CD8-positive, alpha-beta memory T cell (primary cell): ENCODE measurements at regions not wholly inside any gene's neighbourhood (a gene's known extent, or its start where the extent isn't known, plus 50 kb on each side); places are given as distances from the start of the nearest gene placed in this dataset.

Experiments used
- CTCF ChIA-PET: fragments of 350-600 bp; sonication (Branson Sonifier 250); formaldehyde crosslinking; loops from one replicate; lab custom pipeline; 2021; ENCODE audit warnings: antibody characterized with exemption; lab: Charles Lee
- POLR2A ChIA-PET: fragments of 350-600 bp; sonication (Branson Sonifier 250); formaldehyde crosslinking; loops from one replicate; lab custom pipeline; 2021; ENCODE audit warnings: antibody characterized with exemption; lab: Charles Lee
- DNase-seq, 5 donors: peaks; one replicate each; pipeline versions ENCODE4 v3.0.0 to v3.0.0-alpha.2; 2020 to 2022; ENCODE audit warnings: mixed read lengths in 1 of 5
- H3K27ac ChIP-seq: one replicate; pipeline ENCODE4 v1.7.0; 2013; ENCODE audit warnings: low read depth, mild to moderate bottlenecking, low read length, moderate library complexity
- H3K27me3 ChIP-seq: 2 replicates; pipeline ENCODE4 v1.7.0; 2013; ENCODE audit warnings: low read length, mild to moderate bottlenecking; ENCODE audit not compliant: insufficient read depth, poor library complexity, severe bottlenecking
- H3K36me3 ChIP-seq: 2 replicates; pipeline ENCODE4 v1.7.0; 2013; ENCODE audit warnings: mild to moderate bottlenecking, low read length, moderate library complexity; ENCODE audit not compliant: insufficient read depth
- H3K4me1 ChIP-seq: 2 replicates; pipeline ENCODE4 v1.7.0; 2013; ENCODE audit warnings: mild to moderate bottlenecking, low read length, moderate library complexity; ENCODE audit not compliant: insufficient read depth
- H3K4me3 ChIP-seq: 2 replicates; pipeline ENCODE4 v1.7.0; 2013; ENCODE audit warnings: mild to moderate bottlenecking, low read length
- H3K9me3 ChIP-seq: 2 replicates; pipeline ENCODE4 v1.7.0; 2013; ENCODE audit warnings: mild to moderate bottlenecking, low read length
- H3K27ac Mint-ChIP-seq, 8 donors: one replicate each; pipeline ENCODE4 v1.8.0; 2020 to 2021; ENCODE audit warnings: mixed read lengths in 8 of 8, mild to moderate bottlenecking in 6 of 8, inconsistent platforms in 3 of 8, moderate library complexity in 3 of 8
- H3K27me3 Mint-ChIP-seq, 2 donors: one replicate each; pipeline ENCODE4 v1.8.0; 2020 to 2021; ENCODE audit warnings: mixed read lengths in 2 of 2, mild to moderate bottlenecking in 1 of 2, moderate library complexity in 1 of 2
- H3K36me3 Mint-ChIP-seq, 3 donors: one replicate each; pipeline ENCODE4 v1.8.0; 2020 to 2021; ENCODE audit warnings: mixed read lengths in 3 of 3, inconsistent platforms in 1 of 3, mild to moderate bottlenecking in 1 of 3
- H3K4me1 Mint-ChIP-seq, 3 donors: one replicate each; pipeline ENCODE4 v1.8.0; 2020 to 2021; ENCODE audit warnings: mixed read lengths in 3 of 3, inconsistent platforms in 1 of 3, mild to moderate bottlenecking in 1 of 3
- H3K4me3 Mint-ChIP-seq, 7 donors: one replicate each; pipeline ENCODE4 v1.8.0; 2020 to 2021; ENCODE audit warnings: mixed read lengths in 7 of 7, mild to moderate bottlenecking in 6 of 7, moderate library complexity in 4 of 7, inconsistent platforms in 2 of 7
- H3K9me3 Mint-ChIP-seq, 5 donors: one replicate each; pipeline ENCODE4 v1.8.0; 2020 to 2022; ENCODE audit warnings: mixed read lengths in 5 of 5, mild to moderate bottlenecking in 3 of 5, moderate library complexity in 2 of 5, inconsistent platforms in 1 of 5

DNA sequence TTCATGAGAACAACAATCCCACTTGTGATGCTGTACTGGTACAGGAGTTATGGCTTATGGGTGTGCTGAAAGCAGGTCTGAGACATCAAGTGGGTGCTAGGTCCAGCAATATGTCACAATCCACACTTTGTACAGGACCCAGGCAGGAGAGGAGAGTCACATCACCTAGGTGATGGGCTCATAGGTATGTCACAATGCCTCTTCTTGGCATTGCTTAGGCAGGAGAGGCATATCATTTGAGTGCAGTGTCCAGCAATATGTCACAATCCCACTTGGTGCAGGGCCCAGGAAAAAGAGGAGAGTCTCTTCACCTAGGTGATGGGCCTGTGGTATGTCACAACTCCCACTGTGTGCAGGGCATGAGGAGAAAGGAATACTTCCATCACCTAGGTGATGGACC, 2110.0 kb downstream of the TP53TG3F start:
- peaks cover 12 to 58% (median 17%) of the 10 kb centered on the region in 5 donors for H3K9me3 Mint-ChIP-seq
- CTCF ChIA-PET: no interaction called here
- H3K9me3 ChIP-seq: peaks cover 4% of the 10 kb centered on the region

DNA sequence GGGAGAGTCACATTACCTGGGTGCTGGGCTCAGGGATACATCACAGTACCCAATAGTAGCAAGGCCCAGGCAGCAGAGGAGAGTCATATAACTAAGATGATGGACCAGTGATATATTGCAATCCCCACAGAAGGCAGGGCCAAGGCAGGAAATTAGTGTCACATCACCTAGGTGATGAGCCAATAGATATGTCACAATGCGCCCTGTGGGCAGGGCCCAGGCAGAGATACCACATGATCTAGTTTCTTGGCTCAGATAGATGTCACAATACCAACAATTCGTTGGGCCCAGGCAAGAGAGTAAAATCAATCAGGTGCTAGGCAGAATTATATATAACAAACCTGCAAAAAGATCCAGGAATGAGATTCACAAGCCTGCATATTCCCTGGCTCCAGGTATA, 2111.5 kb downstream of the TP53TG3F start:
- H3K9me3 ChIP-seq: peaks cover 4% of the 10 kb centered on the region
- POLR2A ChIA-PET: no interaction called here

More for the DNA sequence above, 2110.0 kb downstream of the TP53TG3F start:
- no peak overlapping the region for H3K4me3 Mint-ChIP-seq
- H3K36me3 Mint-ChIP-seq: no peaks in the 10 kb centered on the region
- Histone ChIP-seq H3K27ac (no peak overlapping the region), H3K4me3 (no peak overlapping the region), H3K27me3 (no peaks in the 10 kb centered on the region), H3K4me1 (no peaks in the 10 kb centered on the region), H3K36me3 (no peaks in the 10 kb centered on the region)
- no peak for DNase-seq
- no peak overlapping the region for H3K27ac Mint-ChIP-seq
- H3K4me1 Mint-ChIP-seq: no peaks in the 10 kb centered on the region
- peaks cover 0 to 3% of the 10 kb centered on the region in 2 donors for H3K27me3 Mint-ChIP-seq
- POLR2A ChIA-PET: no interaction called here

DNA sequence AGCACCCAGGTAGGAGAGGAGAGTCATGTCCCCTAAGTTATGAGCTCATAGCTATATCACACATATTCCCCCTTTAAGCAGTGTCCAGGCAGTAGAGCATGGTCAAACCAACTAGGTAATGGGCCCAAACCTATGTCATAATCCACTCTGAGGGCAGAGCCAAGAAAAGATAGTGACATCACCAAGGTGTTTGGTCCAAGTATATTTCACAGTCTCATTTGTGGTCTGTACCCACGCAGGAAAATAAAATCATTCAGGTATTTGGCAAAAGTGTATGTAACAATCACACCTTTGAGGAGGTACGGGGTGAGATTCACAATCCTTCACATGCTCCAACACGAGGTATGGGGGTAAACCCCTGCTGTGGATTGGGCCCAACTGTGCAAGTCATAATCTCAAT, 2112.8 kb downstream of the TP53TG3F start:
- peaks cover 11 to 55% (median 20%) of the 10 kb centered on the region in 5 donors for H3K9me3 Mint-ChIP-seq
- no peak for DNase-seq
- no peaks in the 10 kb centered on the region for H3K36me3 ChIP-seq
- POLR2A ChIA-PET: no interaction called here
- no peaks in the 10 kb centered on the region for H3K36me3 Mint-ChIP-seq
- no peak overlapping the region for H3K4me3 ChIP-seq
- CTCF ChIA-PET: no interaction called here
- H3K9me3 ChIP-seq: peaks cover 4% of the 10 kb centered on the region
- H3K27me3 ChIP-seq: no peaks in the 10 kb centered on the region
- H3K4me1 Mint-ChIP-seq: no peaks in the 10 kb centered on the region
- H3K27ac ChIP-seq: no peak overlapping the region
- H3K4me1 ChIP-seq: no peaks in the 10 kb centered on the region
- no peak overlapping the region for H3K27ac Mint-ChIP-seq
- no peak overlapping the region for H3K4me3 Mint-ChIP-seq
- no peaks in the 10 kb centered on the region for H3K27me3 Mint-ChIP-seq

More for the DNA sequence above, 2111.5 kb downstream of the TP53TG3F start:
- Mint-ChIP-seq H3K36me3 (no peaks in the 10 kb centered on the region), H3K9me3 (peaks cover 11 to 59% (median 17%) of the 10 kb centered on the region in 5 donors), H3K4me3 (no peak overlapping the region), H3K27ac (no peak overlapping the region), H3K27me3 (peaks cover 0 to 3% of the 10 kb centered on the region in 2 donors), H3K4me1 (no peaks in the 10 kb centered on the region)
- Histone ChIP-seq H3K4me3 (no peak overlapping the region), H3K4me1 (no peaks in the 10 kb centered on the region), H3K27ac (no peak overlapping the region), H3K27me3 (no peaks in the 10 kb centered on the region), H3K36me3 (no peaks in the 10 kb centered on the region)
- CTCF ChIA-PET: no interaction called here
- no peak for DNase-seq

DNA sequence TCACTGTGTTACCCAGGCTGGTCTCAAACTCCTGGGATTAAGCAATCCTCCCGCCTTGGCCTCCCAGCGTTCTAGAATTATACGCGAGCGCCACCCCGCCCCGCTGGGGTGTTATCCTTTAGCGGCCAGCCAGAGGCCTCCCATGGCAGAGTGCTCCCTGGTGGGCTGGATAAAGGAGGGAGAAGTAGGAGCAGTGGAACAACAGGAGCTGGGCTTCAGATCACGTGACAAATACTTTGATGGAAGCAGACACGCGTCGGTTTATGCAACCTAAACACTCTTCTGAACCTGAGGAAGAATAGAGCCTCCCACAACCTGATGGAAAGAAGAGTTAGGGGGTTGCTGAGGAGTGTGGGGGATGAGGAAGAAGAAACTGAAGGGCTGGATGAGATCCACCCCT, 2114.0 kb downstream of the TP53TG3F start:
- no peaks in the 10 kb centered on the region for H3K27me3 Mint-ChIP-seq
- ChIA-PET POLR2A (no interaction called here), CTCF (no interaction called here)
- no peak overlapping the region for H3K4me3 Mint-ChIP-seq
- H3K9me3 Mint-ChIP-seq: peaks cover 19 to 58% (median 25%) of the 10 kb centered on the region in 5 donors
- Histone ChIP-seq H3K36me3 (no peaks in the 10 kb centered on the region), H3K4me3 (no peak overlapping the region), H3K27me3 (no peaks in the 10 kb centered on the region), H3K9me3 (peaks cover 4% of the 10 kb centered on the region), H3K4me1 (no peaks in the 10 kb centered on the region), H3K27ac (no peak overlapping the region)
- no peak for DNase-seq
- no peaks in the 10 kb centered on the region for H3K4me1 Mint-ChIP-seq
- H3K27ac Mint-ChIP-seq: no peak overlapping the region
- no peaks in the 10 kb centered on the region for H3K36me3 Mint-ChIP-seq

DNA sequence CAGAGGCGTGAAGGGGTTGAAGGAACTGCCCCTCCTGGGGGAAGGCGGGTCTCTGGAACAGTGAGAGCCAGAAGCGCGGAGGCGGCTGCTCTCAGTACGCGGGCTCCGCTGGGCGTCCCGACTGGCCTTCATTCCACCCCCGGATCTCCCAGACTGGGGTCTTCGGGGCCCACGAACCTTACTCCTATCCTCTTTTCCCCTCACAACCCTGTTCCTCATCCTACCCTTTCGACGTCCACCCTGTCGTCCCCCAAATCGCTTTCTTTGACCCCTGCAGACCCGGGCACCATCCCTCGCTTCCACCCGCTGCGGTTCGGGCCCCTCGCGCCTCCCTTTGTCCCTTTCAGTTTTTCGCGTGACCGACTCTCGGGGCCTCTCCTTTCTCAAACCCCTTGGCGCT, 2114.6 kb downstream of the TP53TG3F start:
- Histone ChIP-seq H3K27ac (no peak overlapping the region), H3K9me3 (no peaks in the 10 kb centered on the region), H3K36me3 (no peaks in the 10 kb centered on the region), H3K4me3 (no peak overlapping the region), H3K4me1 (no peaks in the 10 kb centered on the region), H3K27me3 (no peaks in the 10 kb centered on the region)
- CTCF ChIA-PET: no interaction called here
- Mint-ChIP-seq H3K36me3 (no peaks in the 10 kb centered on the region), H3K4me3 (no peak overlapping the region), H3K27me3 (no peaks in the 10 kb centered on the region), H3K4me1 (no peaks in the 10 kb centered on the region), H3K9me3 (peaks cover 22 to 64% (median 26%) of the 10 kb centered on the region in 5 donors), H3K27ac (no peak overlapping the region)
- POLR2A ChIA-PET: no interaction called here
- DNase-seq: no peak

DNA sequence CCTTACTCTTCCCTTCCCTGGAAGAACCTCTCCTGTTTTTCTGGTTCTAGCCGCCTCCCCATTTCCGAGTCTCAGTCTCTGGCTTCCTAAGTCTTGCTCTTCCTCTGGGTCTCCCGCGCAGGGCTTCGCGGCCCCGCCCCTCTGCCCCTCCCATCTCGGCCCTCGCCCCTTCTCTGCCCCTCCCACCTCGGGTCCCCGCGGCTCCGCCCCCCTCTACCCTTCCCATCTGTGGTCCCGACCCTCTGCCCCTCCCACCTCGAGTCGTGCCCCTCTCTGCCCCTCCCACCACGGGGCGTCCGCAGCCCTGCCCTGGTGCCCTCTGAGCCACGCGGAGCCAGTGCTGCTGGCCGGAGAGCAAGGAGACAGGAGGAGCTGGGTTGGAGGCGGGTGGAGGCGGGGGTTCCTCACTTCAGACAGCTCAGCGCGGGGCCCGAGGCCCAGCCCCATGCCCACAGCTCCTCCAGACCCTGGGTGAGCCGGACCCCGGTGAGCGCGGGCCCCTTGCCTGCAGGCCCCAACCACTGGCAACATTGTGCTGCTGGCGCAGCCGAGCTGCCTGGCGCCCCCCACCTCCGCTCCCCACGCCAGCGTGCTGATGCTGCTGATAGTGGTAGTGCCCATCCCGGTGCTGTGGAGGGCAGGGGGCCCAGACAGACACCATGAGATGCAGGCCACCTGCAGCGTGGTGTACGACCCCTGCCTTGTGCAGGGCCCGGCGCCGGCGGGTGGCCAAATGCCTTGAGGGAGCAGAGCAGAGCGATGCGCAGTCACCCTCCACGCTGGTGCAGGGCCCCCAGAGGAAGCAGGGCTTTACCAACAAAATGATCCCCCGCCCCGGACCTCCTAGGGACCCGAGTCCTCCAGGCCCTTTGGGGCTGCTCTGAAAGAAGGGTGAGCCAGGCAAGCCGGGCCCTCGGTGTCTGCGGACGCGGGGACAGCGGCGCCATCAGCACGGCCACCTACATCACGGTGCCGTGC, 2115.3 kb downstream of the TP53TG3F start:
- Mint-ChIP-seq H3K36me3 (no peaks in the 10 kb centered on the region), H3K4me1 (no peaks in the 10 kb centered on the region), H3K27me3 (no peaks in the 10 kb centered on the region), H3K4me3 (no peak overlapping the region), H3K27ac (no peak overlapping the region), H3K9me3 (peaks cover 22 to 66% (median 26%) of the 10 kb centered on the region in 5 donors)
- Histone ChIP-seq H3K36me3 (no peaks in the 10 kb centered on the region), H3K4me1 (no peaks in the 10 kb centered on the region), H3K27ac (no peak overlapping the region), H3K9me3 (no peaks in the 10 kb centered on the region), H3K27me3 (no peaks in the 10 kb centered on the region), H3K4me3 (no peak overlapping the region)
- no peak for DNase-seq
- ChIA-PET POLR2A (no interaction called here), CTCF (no interaction called here)

DNA sequence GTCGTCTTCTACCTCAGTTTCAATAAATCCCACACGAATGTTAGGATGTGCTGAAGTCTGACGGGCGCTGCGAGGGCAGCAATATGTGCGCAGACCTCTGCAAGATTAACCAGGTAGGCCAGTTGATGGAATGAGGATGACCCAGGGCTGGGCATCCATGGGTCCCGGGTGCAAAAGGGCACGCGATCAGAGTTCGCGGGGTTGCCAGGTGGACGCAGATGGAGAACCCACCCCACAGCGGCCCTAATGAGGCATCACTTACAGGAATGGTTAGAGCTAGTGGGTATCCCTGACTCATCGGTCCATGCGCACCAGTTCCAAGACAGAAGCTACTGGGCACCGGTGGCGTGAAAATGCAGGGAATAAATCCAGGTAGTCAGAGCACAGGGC, 2116.0 kb downstream of the TP53TG3F start:
- Mint-ChIP-seq H3K27me3 (no peaks in the 10 kb centered on the region), H3K9me3 (peaks cover 22 to 72% (median 33%) of the 10 kb centered on the region in 5 donors), H3K4me3 (no peak overlapping the region), H3K36me3 (no peaks in the 10 kb centered on the region), H3K4me1 (no peaks in the 10 kb centered on the region), H3K27ac (no peak overlapping the region)
- CTCF ChIA-PET: no interaction called here
- H3K4me3 ChIP-seq: no peak overlapping the region
- no peak for DNase-seq
- POLR2A ChIA-PET: no interaction called here
- H3K27me3 ChIP-seq: no peaks in the 10 kb centered on the region
- H3K36me3 ChIP-seq: no peaks in the 10 kb centered on the region
- H3K9me3 ChIP-seq: no peaks in the 10 kb centered on the region
- no peaks in the 10 kb centered on the region for H3K4me1 ChIP-seq
- no peak overlapping the region for H3K27ac ChIP-seq

DNA sequence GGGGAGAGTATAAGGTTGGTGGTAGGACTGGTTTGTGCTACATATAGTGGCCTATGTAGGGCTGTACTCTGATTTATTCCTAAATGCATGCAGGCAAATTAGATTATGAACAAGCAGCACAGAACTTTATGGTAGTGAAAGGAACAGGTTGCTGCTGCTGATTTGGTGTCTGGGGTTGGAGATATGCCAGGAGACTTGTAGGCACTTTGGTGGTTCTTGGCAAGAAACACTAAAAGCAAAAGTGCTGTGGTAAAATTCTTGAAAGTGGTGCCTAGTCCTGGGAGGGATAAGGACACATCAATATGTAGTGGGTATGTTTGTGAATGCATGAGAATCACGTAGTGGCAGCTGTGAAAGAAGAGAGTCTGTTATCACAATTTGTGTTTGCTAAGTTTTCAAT, 2126.0 kb downstream of the TP53TG3F start:
- H3K9me3 ChIP-seq: no peaks in the 10 kb centered on the region
- no peaks in the 10 kb centered on the region for H3K36me3 Mint-ChIP-seq
- ChIA-PET CTCF (no interaction called here), POLR2A (no interaction called here)
- H3K36me3 ChIP-seq: no peaks in the 10 kb centered on the region
- H3K27ac Mint-ChIP-seq: no peak overlapping the region
- H3K4me3 Mint-ChIP-seq: no peak overlapping the region
- H3K27ac ChIP-seq: no peak overlapping the region
- H3K4me1 ChIP-seq: no peaks in the 10 kb centered on the region
- H3K27me3 Mint-ChIP-seq: no peaks in the 10 kb centered on the region
- H3K9me3 Mint-ChIP-seq: peaks cover 9 to 34% (median 22%) of the 10 kb centered on the region in 5 donors
- no peak overlapping the region for H3K4me3 ChIP-seq
- no peak for DNase-seq
- H3K27me3 ChIP-seq: no peaks in the 10 kb centered on the region
- no peaks in the 10 kb centered on the region for H3K4me1 Mint-ChIP-seq
